ENCODE measurements at regions not wholly inside any gene's neighbourhood (a gene's known extent, or its start where the extent isn't known, plus 50 kb on each side); places are given as distances from the start of the nearest gene placed in this dataset.

DNA sequence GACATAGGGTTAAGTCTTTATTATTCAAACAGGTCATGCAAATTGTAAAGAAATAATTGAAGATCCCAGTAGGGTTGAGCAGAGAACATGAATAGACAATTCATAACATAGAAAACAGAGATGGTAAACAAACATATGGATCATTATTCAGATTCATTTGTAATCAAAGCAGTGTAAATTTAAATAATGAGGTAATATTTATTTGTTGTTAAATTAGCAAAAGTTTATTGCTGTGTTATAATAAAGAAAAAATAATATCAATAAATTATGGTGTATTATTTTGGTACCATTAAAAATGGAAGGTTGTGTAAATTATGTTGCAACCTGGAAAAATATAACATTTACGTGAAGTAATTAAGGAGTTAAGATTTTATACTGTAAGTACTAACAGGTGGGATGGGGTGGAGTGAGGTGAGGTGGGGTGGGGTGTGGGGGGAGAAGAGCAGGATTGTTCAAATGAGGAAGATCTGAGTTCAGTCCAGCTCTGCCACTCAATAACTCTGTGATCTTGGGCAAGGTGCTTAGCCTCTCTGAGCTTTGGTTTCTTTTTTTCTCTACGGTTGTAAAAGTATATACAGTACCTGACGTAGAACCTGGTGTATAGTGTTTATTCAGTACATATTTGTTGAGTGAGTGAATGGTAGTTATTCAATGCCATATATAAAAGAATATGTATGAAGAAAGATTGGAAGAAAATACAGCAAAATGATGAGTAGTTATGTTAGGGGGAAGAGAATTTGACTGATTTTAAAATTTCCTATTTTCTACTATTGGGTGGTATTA, 140.3 kb upstream of the KIF26B start:
- no peak for DNase-seq (ENCODE audit: low read depth, low spot score)
- TF ChIP-seq CTCF (IDR thresholded peaks at IDR 0.05; ENCODE audit: low read depth, low read length): no peak
- ChIA-PET POLR2A (no interaction called here), CTCF (interaction anchor here (1.6 kb wide), 1 partner anchor 28 kb away, joined by 10 read pairs; no protein-coding TSS in a partner anchor)
- Histone ChIP-seq H3K4me3 (ENCODE audit: low read depth, low read length) (no peak overlapping the region), H3K27me3 (ENCODE audit: control insufficient read depth, insufficient read depth, low read length) (no peaks in the 10 kb centered on the region), H3K9me3 (ENCODE audit: control insufficient read depth, insufficient read depth, low read length) (no peaks in the 10 kb centered on the region), H3K27ac (ENCODE audit: low read depth, low read length) (no peak overlapping the region)

GRCh38 chr1:245010018-245010614, 144.7 kb upstream of the KIF26B start:
- ChIA-PET POLR2A (no interaction called here), CTCF (interaction anchor here (0.7 kb wide), 1 partner anchor 32 kb away, joined by 3 read pairs; no protein-coding TSS in a partner anchor)
- TF ChIP-seq CTCF (IDR thresholded peaks at IDR 0.05; ENCODE audit: low read depth, low read length): no peak

GRCh38 chr1:245008761-245009160, 144.4 kb upstream of the HNRNPU start:
- Histone ChIP-seq H3K4me3 (ENCODE audit: low read depth, low read length) (no peak overlapping the region), H3K27me3 (ENCODE audit: control insufficient read depth, insufficient read depth, low read length) (no peaks in the 10 kb centered on the region), H3K27ac (ENCODE audit: low read depth, low read length) (no peak overlapping the region), H3K9me3 (ENCODE audit: control insufficient read depth, insufficient read depth, low read length) (no peaks in the 10 kb centered on the region)
- CTCF ChIA-PET: interaction anchor here (0.9 to 2.0 kb wide), 2 partner anchors 8 to 34 kb away, joined by 4 to 9 read pairs; no protein-coding TSS in a partner anchor
- TF ChIP-seq CTCF (IDR thresholded peaks at IDR 0.05; ENCODE audit: low read depth, low read length): no peak
- POLR2A ChIA-PET: no interaction called here
- DNase-seq (ENCODE audit: low read depth, low spot score): no peak

More at GRCh38 chr1:245010018-245010614, 144.7 kb upstream of the KIF26B start:
- Histone ChIP-seq H3K4me3 (ENCODE audit: low read depth, low read length) (no peak overlapping the region), H3K9me3 (ENCODE audit: control insufficient read depth, insufficient read depth, low read length) (no peaks in the 10 kb centered on the region), H3K27me3 (ENCODE audit: control insufficient read depth, insufficient read depth, low read length) (no peaks in the 10 kb centered on the region), H3K27ac (ENCODE audit: low read depth, low read length) (no peak overlapping the region)
- DNase-seq (ENCODE audit: low read depth, low spot score): no peak

DNA sequence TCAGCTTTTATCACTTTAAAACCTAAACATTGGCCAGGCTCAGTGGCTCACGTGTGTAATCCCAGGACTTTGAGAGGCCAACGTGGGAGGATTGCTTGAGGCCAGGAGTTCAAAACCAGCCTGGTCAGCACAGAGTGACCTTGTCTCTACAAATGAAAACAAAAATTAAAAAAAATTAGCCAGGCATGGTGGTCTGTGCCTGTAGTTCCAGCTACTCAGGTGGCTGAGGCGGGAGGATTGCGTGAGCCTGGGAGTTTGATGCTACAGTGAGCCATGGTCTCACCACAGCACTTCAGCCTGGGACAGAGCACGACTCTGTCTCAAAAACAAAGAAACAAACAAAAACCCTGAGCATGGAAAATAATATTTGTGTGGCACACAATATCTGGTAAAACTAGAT, 143.5 kb upstream of the HNRNPU start:
- POLR2A ChIA-PET: no interaction called here
- H3K9me3 ChIP-seq (ENCODE audit: control insufficient read depth, insufficient read depth, low read length): no peaks in the 10 kb centered on the region
- TF ChIP-seq CTCF (IDR thresholded peaks at IDR 0.05; ENCODE audit: low read depth, low read length): no peak
- CTCF ChIA-PET: interaction anchor here (0.9 to 2.0 kb wide), 2 partner anchors 9 to 35 kb away, joined by 4 to 9 read pairs; no protein-coding TSS in a partner anchor
- H3K4me3 ChIP-seq (ENCODE audit: low read depth, low read length): no peak overlapping the region
- DNase-seq (ENCODE audit: low read depth, low spot score): no peak
- no peak overlapping the region for H3K27ac ChIP-seq (ENCODE audit: low read depth, low read length)
- H3K27me3 ChIP-seq (ENCODE audit: control insufficient read depth, insufficient read depth, low read length): no peaks in the 10 kb centered on the region

- POLR2A ChIA-PET: no interaction called here
- Histone ChIP-seq H3K4me3 (ENCODE audit: low read depth, low read length) (no peak overlapping the region), H3K27me3 (ENCODE audit: control insufficient read depth, insufficient read depth, low read length) (no peaks in the 10 kb centered on the region), H3K9me3 (ENCODE audit: control insufficient read depth, insufficient read depth, low read length) (no peaks in the 10 kb centered on the region), H3K27ac (ENCODE audit: low read depth, low read length) (no peak overlapping the region)
- CTCF ChIA-PET: no interaction called here
- DNase-seq (ENCODE audit: low read depth, low spot score): no peak
- TF ChIP-seq CTCF (IDR thresholded peaks at IDR 0.05; ENCODE audit: low read depth, low read length): no peak
Measured at GRCh38 chr1:245003246-245003645, 138.9 kb upstream of the HNRNPU start.

Data from AG04450 (cell line).